A549 (cell line): ENCODE measurements at regions not wholly inside any gene's neighbourhood (a gene's known extent, or its start where the extent isn't known, plus 50 kb on each side); places are given as distances from the start of the nearest gene placed in this dataset.

Experiments used
- ATAC-seq, 2 experiments: fragments of 200-7000 bp in 1 of 2; fragments of >200 bp in 1 of 2; cut with Nextera tagmentation in 1 of 2; cut with Tn5 transposase in 1 of 2; 3 replicates each; pipeline versions ENCODE4 v1.8.0 to v1.9.1; 2018 to 2020; ENCODE audit warnings: mild to moderate bottlenecking in 1 of 2, moderate library complexity in 1 of 2
- CTCF ChIA-PET: fragments of 300-600 bp; sonication (Branson Sonifier 250); formaldehyde crosslinking; extraction: SDS; loops from one replicate; lab custom pipeline; 2021; ENCODE audit warnings: antibody characterized with exemption, inconsistent platforms; lab: Yijun Ruan, JAX
- POLR2A ChIA-PET: fragments of 350-600 bp; formaldehyde crosslinking; extraction: SDS; loops from one replicate; lab custom pipeline; 2021; ENCODE audit warnings: antibody characterized with exemption, inconsistent platforms; lab: Yijun Ruan, JAX
- DNase-seq, 2 experiments: peaks; one replicate each; pipeline versions ENCODE4 v3.0.0 to v3.0.0-alpha.2; 2011 to 2016; ENCODE audit warnings: low read depth in 1 of 2, low spot score in 1 of 2
- FAIRE-seq: peaks from 2 replicates; lab custom pipeline; 2011; peaks lifted over from hg19 to GRCh38; lab: Jason Lieb, UNC
- H3K27ac ChIP-seq, 2 experiments: fragments of >200 bp; sonication (Bioruptor Twin); formaldehyde crosslinking; 3 replicates each; pipeline ENCODE4 v1.5.1; 2016 to 2017
- H3K4me1 ChIP-seq: fragments of >200 bp; sonication (Bioruptor Twin); formaldehyde crosslinking; 3 replicates; pipeline ENCODE4 v1.6.1; 2016
- H3K4me2 ChIP-seq: fragments of >200 bp; sonication (Bioruptor Twin); formaldehyde crosslinking; 3 replicates; pipeline ENCODE4 v1.6.1; 2016
- H3K4me3 ChIP-seq: fragments of >200 bp; sonication (Bioruptor Twin); formaldehyde crosslinking; 3 replicates; pipeline ENCODE4 v1.5.1; 2016
- H3K9me3 ChIP-seq: fragments of >200 bp; sonication (Bioruptor Twin); formaldehyde crosslinking; 3 replicates; pipeline ENCODE4 v1.6.1; 2016
- ATOH8 ChIP-seq: fragments of 250-450 bp; sonication (Bioruptor Pico); IDR thresholded peaks from 2 replicates; pipeline ENCODE4 v1.5.0; 2020; ENCODE audit warnings: low read depth, mild to moderate bottlenecking, moderate library complexity
- BHLHE40 ChIP-seq: IDR thresholded peaks from 2 replicates; pipeline ENCODE4 v1.6.1; 2012; ENCODE audit warnings: low read depth, low read length, inconsistent platforms
- CHD4 ChIP-seq: fragments of 200-600 bp; sonication (generic); IDR thresholded peaks from 2 replicates; pipeline ENCODE4 v1.6.1; 2016; ENCODE audit warnings: antibody characterized with exemption, mild to moderate bottlenecking, borderline replicate concordance
- E2F6 ChIP-seq: IDR thresholded peaks from 2 replicates; pipeline ENCODE4 v1.6.1; 2012; ENCODE audit warnings: low read depth, borderline replicate concordance
- EHMT2 ChIP-seq: fragments of 200-600 bp; sonication (generic); IDR thresholded peaks from 2 replicates; pipeline ENCODE4 v1.6.1; 2016; ENCODE audit warnings: antibody characterized with exemption, low read depth, mild to moderate bottlenecking, moderate library complexity
- ELK1 ChIP-seq: fragments of 150-350 bp; IDR thresholded peaks from 2 replicates; pipeline ENCODE4 v1.6.1; 2014; ENCODE audit warnings: low read depth, mild to moderate bottlenecking, low read length
- FOSL2 ChIP-seq, 2 experiments: fragments of 450-650 bp in 1 of 2; fragments of >200 bp in 1 of 2; sonication (Bioruptor Twin) in 1 of 2; formaldehyde crosslinking; IDR thresholded peaks; 2 replicates each; pipeline versions ENCODE4 v1.5.0 to v1.6.1; 2016 to 2020; ENCODE audit warnings: mild to moderate bottlenecking in 1 of 2, moderate library complexity in 1 of 2
- GATA3 ChIP-seq: IDR thresholded peaks from 2 replicates; pipeline ENCODE4 v1.6.1; 2012; ENCODE audit warnings: borderline replicate concordance
- HDAC2 ChIP-seq: fragments of 200-600 bp; sonication (generic); IDR thresholded peaks from 2 replicates; pipeline ENCODE4 v1.6.1; 2016
- HES2 ChIP-seq: fragments of >200 bp; sonication (Bioruptor Twin); formaldehyde crosslinking; IDR thresholded peaks from 2 replicates; pipeline ENCODE4 v1.6.1; 2016
- JUN ChIP-seq, 2 experiments: fragments of >200 bp; sonication (Bioruptor Twin); formaldehyde crosslinking; IDR thresholded peaks; 2 replicates in 1 of 2; 3 replicates in 1 of 2; pipeline ENCODE4 v1.6.1; 2016 to 2017
- KDM1A ChIP-seq: fragments of 200-600 bp; sonication (generic); IDR thresholded peaks from 2 replicates; pipeline ENCODE4 v1.6.1; 2016; ENCODE audit warnings: low read depth, mild to moderate bottlenecking
- KDM5A ChIP-seq: fragments of 200-600 bp; sonication (generic); IDR thresholded peaks from 2 replicates; pipeline ENCODE4 v1.6.1; 2016; ENCODE audit warnings: antibody characterized with exemption, mild to moderate bottlenecking
- MAFK ChIP-seq: fragments of 450-650 bp; IDR thresholded peaks from 2 replicates; pipeline ENCODE4 v1.6.1; 2014; ENCODE audit not compliant: partially characterized antibody
- MYC ChIP-seq: IDR thresholded peaks from 2 replicates; pipeline ENCODE4 v1.6.1; 2012; ENCODE audit warnings: mild to moderate bottlenecking, inconsistent platforms, low read length, improper control_type of control experiment, borderline replicate concordance
- NPAS2 ChIP-seq: fragments of 250-450 bp; sonication (Bioruptor Pico); IDR thresholded peaks from 2 replicates; pipeline ENCODE4 v1.8.0; 2022; ENCODE audit warnings: mild to moderate bottlenecking, moderate library complexity, borderline replicate concordance
- NR3C1 ChIP-seq: fragments of >200 bp; sonication (Bioruptor Twin); formaldehyde crosslinking; IDR thresholded peaks from 3 replicates; pipeline ENCODE4 v1.6.1; 2017
- RAD21 ChIP-seq, 2 experiments: fragments of >200 bp in 1 of 2; sonication (Bioruptor Twin) in 1 of 2; formaldehyde crosslinking in 1 of 2; IDR thresholded peaks in 1 of 2; conservative IDR thresholded peaks in 1 of 2; 2 replicates in 1 of 2; 3 replicates in 1 of 2; pipeline ENCODE4 v1.6.1; 2012 to 2018; ENCODE audit warnings: inconsistent platforms in 1 of 2
- RARB ChIP-seq: fragments of 250-450 bp; sonication (Bioruptor Pico); IDR thresholded peaks from 2 replicates; pipeline ENCODE4 v1.8.0; 2021; ENCODE audit warnings: mild to moderate bottlenecking, moderate library complexity
- RCOR1 ChIP-seq: fragments of 150-350 bp; IDR thresholded peaks from 2 replicates; pipeline ENCODE4 v1.6.1; 2014; ENCODE audit warnings: antibody characterized with exemption, low read length, low read depth
- RNF2 ChIP-seq: fragments of 200-600 bp; sonication (generic); IDR thresholded peaks from 2 replicates; pipeline ENCODE4 v1.6.1; 2016; ENCODE audit warnings: low read depth, mild to moderate bottlenecking, antibody characterized with exemption, moderate library complexity, borderline replicate concordance
- SMC3 ChIP-seq: fragments of >200 bp; sonication (Bioruptor Twin); formaldehyde crosslinking; IDR thresholded peaks from 3 replicates; pipeline ENCODE4 v1.6.1; 2018; ENCODE audit warnings: inconsistent platforms
- SREBF2 ChIP-seq: fragments of 450-650 bp; IDR thresholded peaks from 2 replicates; pipeline ENCODE4 v1.6.1; 2014; ENCODE audit warnings: mild to moderate bottlenecking, moderate library complexity
- TP53 ChIP-seq: fragments of 250-450 bp; sonication (Bioruptor Pico); IDR thresholded peaks from 2 replicates; pipeline ENCODE4 v1.5.0; 2021; ENCODE audit warnings: mild to moderate bottlenecking, moderate library complexity
- ZFP36 ChIP-seq: fragments of 450-650 bp; IDR thresholded peaks from 2 replicates; pipeline ENCODE4 v1.6.1; 2014; ENCODE audit warnings: borderline replicate concordance; ENCODE audit not compliant: partially characterized antibody
- ZNF302 ChIP-seq: fragments of 250-450 bp; sonication (Bioruptor Pico); IDR thresholded peaks from 2 replicates; pipeline ENCODE4 v1.9.0; 2021; ENCODE audit warnings: inconsistent platforms, mild to moderate bottlenecking, moderate library complexity
- WGBS: methylation state at CpG from one replicate; pipeline ENCODE4 v1.1.6; 2017; ENCODE audit errors: missing lambda C conversion rate; 5-methylcytosine and 5-hydroxymethylcytosine counted together

- no peak for DNase-seq
- 0% methylated on average over 1 of the region's 1 CpG for WGBS
- POLR2A ChIA-PET = no interaction called here
- no peaks in the 10 kb centered on the region for H3K4me1 ChIP-seq
- H3K9me3 ChIP-seq = no peaks in the 10 kb centered on the region
- CTCF ChIA-PET = no interaction called here
- FAIRE-seq = no peak
- no peak for TF ChIP-seq JUN (IDR thresholded peaks at IDR 0.05)
- no peak for TF ChIP-seq SMC3
- TF ChIP-seq KDM1A = no peak
- no peak for TF ChIP-seq CHD4
- TF ChIP-seq RCOR1 = no peak
- TF ChIP-seq MAFK = no peak
- no peak for TF ChIP-seq ATOH8 (CRISPR knock-in tag)
- TF ChIP-seq ZFP36 = no peak
- TF ChIP-seq MYC = no peak
- TF ChIP-seq EHMT2 = no peak
- H3K27ac ChIP-seq = no peak overlapping the region
- no peak for ATAC-seq
- H3K4me2 ChIP-seq = no peak overlapping the region
- H3K4me3 ChIP-seq = no peak overlapping the region
Measured at GRCh38 chr5:161112371-161112770, 260.4 kb upstream of the ATP10B start.

- Histone ChIP-seq H3K27ac (no peak overlapping the region), H3K4me3 (no peak overlapping the region), H3K4me1 (no peaks in the 10 kb centered on the region), H3K4me2 (no peak overlapping the region), H3K9me3 (no peaks in the 10 kb centered on the region)
- TF ChIP-seq HDAC2 (no peak), NPAS2 (CRISPR knock-in tag) (no peak), RAD21 (conservative IDR thresholded peaks at IDR 0.05 in 1 of 2, IDR thresholded peaks at IDR 0.05 in 1 of 2) (no peak), FOSL2 (IDR thresholded peaks at IDR 0.05) (no peak), FOSL2 (CRISPR knock-in tag; IDR thresholded peaks at IDR 0.05) (no peak), ELK1 (no peak), GATA3 (no peak), KDM5A (no peak), HES2 (no peak), CHD4 (no peak), RNF2 (no peak), MAFK (no peak)
- POLR2A ChIA-PET = no interaction called here
- DNase-seq (no peak), FAIRE-seq (no peak), ATAC-seq (no peak)
- 3% methylated on average over 4 of the region's 4 CpGs for WGBS
- CTCF ChIA-PET = no interaction called here
Measured at GRCh38 chr5:161105525-161105924, 253.5 kb upstream of the ATP10B start.

- CTCF ChIA-PET = no interaction called here
- FAIRE-seq = no peak
Measured at GRCh38 chr5:161098516-161098915, 246.5 kb upstream of the ATP10B start.

More at GRCh38 chr5:161098516-161098915, 246.5 kb upstream of the ATP10B start:
- TF ChIP-seq ZNF302 = no peak
- TF ChIP-seq BHLHE40 = no peak
- no peak for TF ChIP-seq NR3C1
- TF ChIP-seq NPAS2 (CRISPR knock-in tag) = no peak
- no peak for TF ChIP-seq ELK1
- TF ChIP-seq E2F6 = no peak
- TF ChIP-seq TP53 (CRISPR knock-in tag) = no peak
- no peak for TF ChIP-seq SREBF2
- TF ChIP-seq ZFP36 = no peak
- no peak for TF ChIP-seq RARB (CRISPR knock-in tag)
- 35% methylated on average over 4 of the region's 4 CpGs for WGBS
- H3K4me1 ChIP-seq = no peaks in the 10 kb centered on the region
- DNase-seq (no peak), ATAC-seq (no peak)
- no peak overlapping the region for H3K27ac ChIP-seq
- H3K9me3 ChIP-seq = no peaks in the 10 kb centered on the region
- no peak overlapping the region for H3K4me3 ChIP-seq
- H3K4me2 ChIP-seq = no peak overlapping the region
- POLR2A ChIA-PET = no interaction called here
